ENCODE measurements at regions not wholly inside any gene's neighbourhood (a gene's known extent, or its start where the extent isn't known, plus 50 kb on each side); places are given as distances from the start of the nearest gene placed in this dataset.

DNA sequence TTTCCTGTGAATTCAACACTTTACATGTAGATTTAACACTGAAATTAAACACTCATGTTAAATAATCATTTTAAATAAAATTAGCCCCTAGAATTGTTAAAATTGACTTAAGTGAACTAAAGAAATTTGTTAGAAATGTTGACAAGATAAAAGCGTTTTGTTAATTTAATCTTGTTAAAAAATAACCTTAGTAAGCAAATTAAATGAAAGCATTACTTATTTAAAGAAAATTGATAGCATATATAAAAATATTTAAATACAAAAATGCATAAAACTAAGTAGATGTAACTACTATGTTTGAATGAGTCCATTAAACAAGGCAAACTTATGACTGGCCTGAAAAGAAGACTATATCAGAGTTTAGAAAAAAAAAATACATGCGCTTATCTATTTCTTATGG lies 99.0 kb upstream of the TRPC4 start:
- H4K5ac ChIP-seq (ENCODE audit: insufficient read length, low read depth, low read length): no peak overlapping the region
- H3K18ac ChIP-seq (ENCODE audit: insufficient read length, low read depth, low read length): no peak overlapping the region
- Mint-ChIP-seq H3K27me3 (ENCODE audit: low read depth) (no peaks in the 10 kb centered on the region), H3K36me3 (ENCODE audit: insufficient read depth in 1 of 3, low read depth in 3 of 3) (peaks cover 3 to 14% (median 7%) of the 10 kb centered on the region in 3 experiments; a peak in 6 of 7 replicates), H3K4me3 (no peak overlapping the region), H3K4me1 (peaks cover 0 to 3% of the 10 kb centered on the region in 2 experiments; a peak in 2 of 4 replicates), H3K9me3 (peaks cover 3 to 9% of the 10 kb centered on the region in 2 experiments), H3K27ac (no peak overlapping the region)
- H3K4me2 ChIP-seq (ENCODE audit: insufficient read depth, insufficient read length, low read length): no peak overlapping the region
- no peak overlapping the region for H3K9ac ChIP-seq (ENCODE audit: extremely low read depth, insufficient read length, low read length)
- no peak overlapping the region for H4K8ac ChIP-seq (replicated peaks; ENCODE audit: insufficient read length, low read depth, low read length)
- H3K23me2 ChIP-seq (ENCODE audit: insufficient read length, low read depth, low read length, poor library complexity, severe bottlenecking): no peaks in the 10 kb centered on the region
- H2BK12ac ChIP-seq (ENCODE audit: insufficient read length, low read depth, low read length): no peak overlapping the region
- DNase-seq: no peak
- no CpG with 5 or more reads among the region's 2 CpGs for WGBS (ENCODE audit: extremely low coverage, insufficient read length, low lambda C conversion rate)
- no peak overlapping the region for H3T11ph ChIP-seq (ENCODE audit: low read length)
- H4K20me1 ChIP-seq (ENCODE audit: control insufficient read depth, insufficient read depth, insufficient read length): no peaks in the 10 kb centered on the region
- no peak overlapping the region for H3K56ac ChIP-seq (ENCODE audit: insufficient read length, low read depth, low read length)
- no peak overlapping the region for H2AK5ac ChIP-seq (ENCODE audit: insufficient read length, low read length)
- H4K91ac ChIP-seq (ENCODE audit: insufficient read length, low read depth, low read length): no peak overlapping the region
- H3K14ac ChIP-seq (ENCODE audit: insufficient read depth, low read length): no peak overlapping the region
- H3K23ac ChIP-seq (ENCODE audit: insufficient read length, low read depth, low read length): no peak overlapping the region
- H3K4me1 ChIP-seq (ENCODE audit: insufficient read depth, low read length): no peaks in the 10 kb centered on the region
- TF ChIP-seq CTCF (conservative IDR thresholded peaks at IDR 0.05): no peak
- H2BK20ac ChIP-seq (ENCODE audit: low read depth, low read length, poor library complexity, severe bottlenecking): no peak overlapping the region
- H3K27ac ChIP-seq (ENCODE audit: insufficient read length, low read depth, low read length): no peak overlapping the region
- H3K79me2 ChIP-seq (ENCODE audit: insufficient read depth, low read length): no peaks in the 10 kb centered on the region
- H3K27me3 ChIP-seq (ENCODE audit: insufficient read depth, low read length): no peaks in the 10 kb centered on the region
- H2BK15ac ChIP-seq (ENCODE audit: low read depth, low read length): no peak overlapping the region
- H3K9me3 ChIP-seq (ENCODE audit: control insufficient read depth, low read depth, low read length): no peaks in the 10 kb centered on the region
- H2BK5ac ChIP-seq (ENCODE audit: insufficient read length, low read length): no peak overlapping the region
- no peaks in the 10 kb centered on the region for H3K79me1 ChIP-seq (ENCODE audit: insufficient read depth, low read depth, low read length, poor library complexity, severe bottlenecking)
- H2BK120ac ChIP-seq (ENCODE audit: low read depth, low read length, poor library complexity, severe bottlenecking): no peak overlapping the region
- no peak overlapping the region for H3K4ac ChIP-seq (ENCODE audit: low read depth, low read length)
- no peak overlapping the region for H2AFZ ChIP-seq (ENCODE audit: low read length)

All from H9 (cell line).